ENCODE measurements at regions not wholly inside any gene's neighbourhood (a gene's known extent, or its start where the extent isn't known, plus 50 kb on each side); places are given as distances from the start of the nearest gene placed in this dataset.
"Not testable (repeated sequence)": the region's sequence is repeated elsewhere in the genome, so short reads cannot be mapped to it uniquely, and the experiment has no call there.

GRCh38 chr4:128427832-128428366 is 140.3 kb upstream of the PGRMC2 start:
- Histone ChIP-seq H3K9me3 (ENCODE audit: control insufficient read depth in 3 of 3, low read length in 3 of 3) (no peaks in the 10 kb centered on the region), H3K4me3 (ENCODE audit: low read length in 3 of 3) (no peak overlapping the region), H3K27ac (ENCODE audit: low read depth, low read length) (peak overlapping the region; percentile 43), H3K36me3 (ENCODE audit: control insufficient read depth in 3 of 3, insufficient read depth in 3 of 3, low read length in 3 of 3) (no peaks in the 10 kb centered on the region), H3K9ac (ENCODE audit: low read depth in 1 of 3, low read length in 3 of 3) (no peak overlapping the region), H3K4me1 (ENCODE audit: control insufficient read depth in 3 of 3, insufficient read depth in 3 of 3, low read length in 3 of 3) (peaks cover 2 to 7% (median 4%) of the 10 kb centered on the region in 3 donors), H3K27me3 (ENCODE audit: control insufficient read depth in 3 of 3, insufficient read depth in 3 of 3, low read length in 3 of 3) (no peaks in the 10 kb centered on the region)

- no peak overlapping the region for H3K9ac ChIP-seq (ENCODE audit: low read depth in 1 of 3, low read length in 3 of 3)
- H3K27me3 ChIP-seq (ENCODE audit: control insufficient read depth in 3 of 3, insufficient read depth in 3 of 3, low read length in 3 of 3) = no peaks in the 10 kb centered on the region
- H3K36me3 ChIP-seq (ENCODE audit: control insufficient read depth in 3 of 3, insufficient read depth in 3 of 3, low read length in 3 of 3) = no peaks in the 10 kb centered on the region
- H3K4me1 ChIP-seq (ENCODE audit: control insufficient read depth in 3 of 3, insufficient read depth in 3 of 3, low read length in 3 of 3) = peaks cover 2 to 7% (median 4%) of the 10 kb centered on the region in 3 donors
- no peak overlapping the region for H3K27ac ChIP-seq (ENCODE audit: low read depth, low read length)
- no peak overlapping the region for H3K4me3 ChIP-seq (ENCODE audit: low read length in 3 of 3)
- H3K9me3 ChIP-seq (ENCODE audit: control insufficient read depth in 3 of 3, low read length in 3 of 3) = no peaks in the 10 kb centered on the region
Observed at GRCh38 chr4:128424527-128425497, 137.2 kb upstream of the PGRMC2 start.

GRCh38 chr4:128422296-128422695 is 134.7 kb upstream of the PGRMC2 start:
- H3K4me3 ChIP-seq (ENCODE audit: low read length in 3 of 3); H3K27ac ChIP-seq (ENCODE audit: low read depth, low read length); H3K36me3 ChIP-seq (ENCODE audit: control insufficient read depth in 3 of 3, insufficient read depth in 3 of 3, low read length in 3 of 3); H3K27me3 ChIP-seq (ENCODE audit: control insufficient read depth in 3 of 3, insufficient read depth in 3 of 3, low read length in 3 of 3); H3K4me1 ChIP-seq (ENCODE audit: control insufficient read depth in 3 of 3, insufficient read depth in 3 of 3, low read length in 3 of 3); H3K9ac ChIP-seq (ENCODE audit: low read depth in 1 of 3, low read length in 3 of 3); H3K9me3 ChIP-seq (ENCODE audit: control insufficient read depth in 3 of 3, low read length in 3 of 3): not testable (repeated sequence)

GRCh38 chr4:128416921-128417320 is 129.3 kb upstream of the PGRMC2 start:
- no peaks in the 10 kb centered on the region for H3K27me3 ChIP-seq (ENCODE audit: control insufficient read depth in 3 of 3, insufficient read depth in 3 of 3, low read length in 3 of 3)
- no peaks in the 10 kb centered on the region for H3K9me3 ChIP-seq (ENCODE audit: control insufficient read depth in 3 of 3, low read length in 3 of 3)
- H3K4me1 ChIP-seq (ENCODE audit: control insufficient read depth in 3 of 3, insufficient read depth in 3 of 3, low read length in 3 of 3) = no peaks in the 10 kb centered on the region
- no peaks in the 10 kb centered on the region for H3K36me3 ChIP-seq (ENCODE audit: control insufficient read depth in 3 of 3, insufficient read depth in 3 of 3, low read length in 3 of 3)
- H3K4me3 ChIP-seq (ENCODE audit: low read length in 3 of 3) = no peak overlapping the region
- H3K27ac ChIP-seq (ENCODE audit: low read depth, low read length) = no peak overlapping the region
- no peak overlapping the region for H3K9ac ChIP-seq (ENCODE audit: low read depth in 1 of 3, low read length in 3 of 3)

GRCh38 chr4:128410037-128410436 is 122.4 kb upstream of the PGRMC2 start:
- Histone ChIP-seq H3K27ac (ENCODE audit: low read depth, low read length) (no peak overlapping the region), H3K9ac (ENCODE audit: low read depth in 1 of 3, low read length in 3 of 3) (no peak overlapping the region), H3K27me3 (ENCODE audit: control insufficient read depth in 3 of 3, insufficient read depth in 3 of 3, low read length in 3 of 3) (no peaks in the 10 kb centered on the region), H3K4me1 (ENCODE audit: control insufficient read depth in 3 of 3, insufficient read depth in 3 of 3, low read length in 3 of 3) (no peaks in the 10 kb centered on the region), H3K4me3 (ENCODE audit: low read length in 3 of 3) (no peak overlapping the region), H3K9me3 (ENCODE audit: control insufficient read depth in 3 of 3, low read length in 3 of 3) (no peaks in the 10 kb centered on the region), H3K36me3 (ENCODE audit: control insufficient read depth in 3 of 3, insufficient read depth in 3 of 3, low read length in 3 of 3) (no peaks in the 10 kb centered on the region)

GRCh38 chr4:128403586-128403985 is 116.0 kb upstream of the PGRMC2 start:
- no peaks in the 10 kb centered on the region for H3K9me3 ChIP-seq (ENCODE audit: control insufficient read depth in 3 of 3, low read length in 3 of 3)
- H3K9ac ChIP-seq (ENCODE audit: low read depth in 1 of 3, low read length in 3 of 3) = no peak overlapping the region
- H3K27me3 ChIP-seq (ENCODE audit: control insufficient read depth in 3 of 3, insufficient read depth in 3 of 3, low read length in 3 of 3) = no peaks in the 10 kb centered on the region
- H3K4me3 ChIP-seq (ENCODE audit: low read length in 3 of 3) = no peak overlapping the region
- H3K36me3 ChIP-seq (ENCODE audit: control insufficient read depth in 3 of 3, insufficient read depth in 3 of 3, low read length in 3 of 3) = no peaks in the 10 kb centered on the region
- H3K27ac ChIP-seq (ENCODE audit: low read depth, low read length) = no peak overlapping the region
- H3K4me1 ChIP-seq (ENCODE audit: control insufficient read depth in 3 of 3, insufficient read depth in 3 of 3, low read length in 3 of 3) = no peaks in the 10 kb centered on the region

- Histone ChIP-seq H3K4me3 (ENCODE audit: low read length in 3 of 3) (no peak overlapping the region), H3K9ac (ENCODE audit: low read depth in 1 of 3, low read length in 3 of 3) (peak overlapping the region in 1 of 3 donors; percentile 2), H3K36me3 (ENCODE audit: control insufficient read depth in 3 of 3, insufficient read depth in 3 of 3, low read length in 3 of 3) (no peaks in the 10 kb centered on the region), H3K4me1 (ENCODE audit: control insufficient read depth in 3 of 3, insufficient read depth in 3 of 3, low read length in 3 of 3) (peaks cover 7 to 21% (median 15%) of the 10 kb centered on the region in 3 donors), H3K27ac (ENCODE audit: low read depth, low read length) (peak overlapping the region; percentile 88), H3K9me3 (ENCODE audit: control insufficient read depth in 3 of 3, low read length in 3 of 3) (no peaks in the 10 kb centered on the region), H3K27me3 (ENCODE audit: control insufficient read depth in 3 of 3, insufficient read depth in 3 of 3, low read length in 3 of 3) (no peaks in the 10 kb centered on the region)
Observed at GRCh38 chr4:128394778-128395177, 107.2 kb upstream of the PGRMC2 start.

- Histone ChIP-seq H3K4me1 (ENCODE audit: control insufficient read depth in 3 of 3, insufficient read depth in 3 of 3, low read length in 3 of 3) (peaks cover 8 to 33% (median 26%) of the 10 kb centered on the region in 3 donors), H3K4me3 (ENCODE audit: low read length in 3 of 3) (peak overlapping the region in 2 of 3 donors; percentile 11 to 24), H3K9ac (ENCODE audit: low read depth in 1 of 3, low read length in 3 of 3) (peak overlapping the region in 2 of 3 donors; percentile 4 to 14), H3K9me3 (ENCODE audit: control insufficient read depth in 3 of 3, low read length in 3 of 3) (no peaks in the 10 kb centered on the region), H3K36me3 (ENCODE audit: control insufficient read depth in 3 of 3, insufficient read depth in 3 of 3, low read length in 3 of 3) (no peaks in the 10 kb centered on the region), H3K27me3 (ENCODE audit: control insufficient read depth in 3 of 3, insufficient read depth in 3 of 3, low read length in 3 of 3) (no peaks in the 10 kb centered on the region), H3K27ac (ENCODE audit: low read depth, low read length) (peak overlapping the region; percentile 88)
Observed at GRCh38 chr4:128393101-128393704, 105.6 kb upstream of the PGRMC2 start.

- Histone ChIP-seq H3K4me3 (ENCODE audit: low read length in 3 of 3) (no peak overlapping the region), H3K9me3 (ENCODE audit: control insufficient read depth in 3 of 3, low read length in 3 of 3) (no peaks in the 10 kb centered on the region), H3K36me3 (ENCODE audit: control insufficient read depth in 3 of 3, insufficient read depth in 3 of 3, low read length in 3 of 3) (no peaks in the 10 kb centered on the region), H3K9ac (ENCODE audit: low read depth in 1 of 3, low read length in 3 of 3) (no peak overlapping the region), H3K27me3 (ENCODE audit: control insufficient read depth in 3 of 3, insufficient read depth in 3 of 3, low read length in 3 of 3) (no peaks in the 10 kb centered on the region), H3K4me1 (ENCODE audit: control insufficient read depth in 3 of 3, insufficient read depth in 3 of 3, low read length in 3 of 3) (peaks cover 30 to 59% (median 50%) of the 10 kb centered on the region in 3 donors), H3K27ac (ENCODE audit: low read depth, low read length) (peak overlapping the region; percentile 21)
Observed at GRCh38 chr4:128390475-128390996, 102.9 kb upstream of the PGRMC2 start.

GRCh38 chr4:128388796-128389195 is 101.2 kb upstream of the PGRMC2 start:
- H3K27me3 ChIP-seq (ENCODE audit: control insufficient read depth in 3 of 3, insufficient read depth in 3 of 3, low read length in 3 of 3) = no peaks in the 10 kb centered on the region
- H3K4me3 ChIP-seq (ENCODE audit: low read length in 3 of 3) = no peak overlapping the region
- peaks cover 27 to 55% (median 51%) of the 10 kb centered on the region in 3 donors for H3K4me1 ChIP-seq (ENCODE audit: control insufficient read depth in 3 of 3, insufficient read depth in 3 of 3, low read length in 3 of 3)
- H3K9me3 ChIP-seq (ENCODE audit: control insufficient read depth in 3 of 3, low read length in 3 of 3) = no peaks in the 10 kb centered on the region
- H3K9ac ChIP-seq (ENCODE audit: low read depth in 1 of 3, low read length in 3 of 3) = no peak overlapping the region
- H3K27ac ChIP-seq (ENCODE audit: low read depth, low read length) = peak overlapping the region; percentile 79
- no peaks in the 10 kb centered on the region for H3K36me3 ChIP-seq (ENCODE audit: control insufficient read depth in 3 of 3, insufficient read depth in 3 of 3, low read length in 3 of 3)

All from skeletal muscle tissue (tissue), 3 donors.